Stimulated activated CD4-positive, alpha-beta T cell treated with anti-CD3 and anti-CD28 coated beads, Interleukin-15, amount 100 ng/mL, for 24 hours (primary cell): ENCODE measurements at regions not wholly inside any gene's neighbourhood (a gene's known extent, or its start where the extent isn't known, plus 50 kb on each side); places are given as distances from the start of the nearest gene placed in this dataset.
"Not testable (repeated sequence)": the region's sequence is repeated elsewhere in the genome, so short reads cannot be mapped to it uniquely, and the experiment has no call there.

Source experiments
- DNase-seq: peaks from one replicate; pipeline ENCODE4 v3.0.0-alpha.2; 2020

DNA sequence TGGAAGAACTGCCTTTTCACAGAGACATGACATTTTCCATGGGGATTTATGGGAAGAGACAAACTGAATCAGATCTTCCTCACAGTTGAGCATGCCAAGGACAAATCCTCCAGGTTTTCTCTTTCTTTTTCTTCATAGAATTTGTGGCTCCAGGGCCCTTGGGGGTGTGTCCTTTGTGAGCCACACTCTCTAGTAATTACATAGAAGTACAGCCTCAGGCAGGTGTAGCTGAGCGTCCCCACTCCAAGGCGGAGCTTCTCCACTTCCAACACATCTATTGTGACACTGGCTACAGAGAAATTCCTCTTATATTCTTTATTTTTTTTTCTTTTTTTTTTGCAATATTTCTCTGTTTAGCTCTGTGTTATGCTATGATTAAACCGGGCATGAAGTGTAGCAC lies 420.5 kb upstream of the CD180 start:
- DNase-seq, result no peak

DNA sequence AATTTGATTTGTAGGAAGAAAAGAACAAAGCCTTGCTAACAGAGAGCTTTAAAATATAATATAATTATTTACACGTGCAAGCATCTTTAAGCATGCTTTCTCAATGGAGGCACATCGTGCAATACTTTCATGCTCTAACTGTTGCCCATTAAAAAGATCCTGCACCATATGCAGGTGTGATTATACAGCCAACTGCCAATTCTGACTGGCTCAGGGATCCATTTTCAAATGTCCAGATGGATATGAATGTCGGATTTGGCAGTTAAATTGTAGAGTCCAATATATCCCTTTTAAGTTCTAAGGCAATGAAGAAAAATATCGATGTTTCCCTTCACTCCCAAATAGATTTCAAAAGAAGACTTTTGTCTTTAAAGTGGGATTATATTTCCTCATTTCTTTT lies 416.4 kb upstream of the CD180 start:
- no peak for DNase-seq

DNA sequence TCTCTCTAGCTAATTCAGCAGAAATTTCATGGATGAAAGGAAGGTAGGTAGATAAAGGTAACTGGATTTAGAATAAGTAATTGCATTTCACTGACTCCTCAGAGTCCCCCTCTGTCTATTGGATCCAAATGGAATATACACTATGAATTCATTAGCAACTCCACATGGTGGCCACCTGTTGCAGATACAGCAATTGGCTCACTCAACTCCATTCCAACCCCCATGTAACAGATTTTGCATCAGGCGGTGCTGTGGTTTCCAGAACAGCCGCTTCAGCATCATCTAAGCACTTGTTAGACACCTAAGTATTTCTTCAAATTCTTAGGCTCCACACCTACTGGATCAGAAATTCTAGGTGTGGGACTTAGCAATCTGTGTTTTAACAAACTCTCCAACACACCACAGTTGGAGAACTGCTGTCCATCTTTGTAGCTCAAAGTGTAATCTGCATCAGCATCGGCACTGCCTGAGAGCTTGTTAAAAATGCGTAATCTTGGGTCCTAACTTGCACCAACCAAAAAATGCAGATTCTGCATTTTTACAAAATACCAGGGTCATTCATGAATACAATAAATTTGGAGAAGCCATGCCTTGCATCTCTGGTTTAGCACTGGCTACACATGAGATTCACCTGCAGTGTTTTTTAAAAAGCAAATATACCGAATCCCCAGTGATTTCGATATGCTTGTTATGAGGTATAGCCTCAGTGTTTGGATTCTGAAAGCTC lies 413.8 kb upstream of the CD180 start:
- no peak for DNase-seq

DNA sequence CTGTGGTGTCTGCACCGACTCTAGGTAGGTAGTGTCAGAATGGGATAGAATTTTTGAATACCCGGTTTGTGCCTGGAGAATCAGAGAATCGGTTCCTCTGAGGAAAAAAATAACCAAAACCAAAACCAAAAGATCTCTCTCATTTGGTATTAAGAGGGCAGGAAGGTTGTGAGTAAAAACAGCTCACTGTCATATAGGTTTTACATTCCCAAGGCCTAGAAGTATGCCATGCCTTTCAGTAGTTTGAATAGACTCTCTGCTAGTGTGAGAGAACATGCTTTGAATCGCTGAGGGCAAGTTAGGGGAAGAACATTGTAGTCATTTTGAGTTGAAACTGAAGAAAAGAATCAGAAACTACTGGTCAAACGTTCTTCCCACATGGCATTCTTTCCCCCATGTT lies 411.4 kb upstream of the CD180 start:
- no peak for DNase-seq

DNA sequence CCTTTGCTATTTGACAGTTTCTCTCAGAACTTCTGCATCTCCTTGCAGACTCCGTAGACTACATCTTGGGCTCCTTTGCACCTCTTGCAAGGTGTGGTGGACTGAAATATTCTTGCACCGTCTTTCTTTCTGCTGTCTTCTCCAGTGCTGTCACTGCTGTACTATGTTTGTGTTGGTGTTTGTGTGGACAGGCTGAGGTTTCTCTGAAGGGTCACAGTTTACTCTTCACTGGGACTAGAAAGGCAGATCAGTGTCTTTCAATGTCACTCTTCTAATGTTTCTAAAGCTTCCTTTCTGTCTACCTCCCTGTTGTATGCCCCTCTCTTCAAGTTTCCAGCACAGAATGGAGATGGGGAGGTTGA lies 410.0 kb upstream of the CD180 start:
- no peak for DNase-seq

DNA sequence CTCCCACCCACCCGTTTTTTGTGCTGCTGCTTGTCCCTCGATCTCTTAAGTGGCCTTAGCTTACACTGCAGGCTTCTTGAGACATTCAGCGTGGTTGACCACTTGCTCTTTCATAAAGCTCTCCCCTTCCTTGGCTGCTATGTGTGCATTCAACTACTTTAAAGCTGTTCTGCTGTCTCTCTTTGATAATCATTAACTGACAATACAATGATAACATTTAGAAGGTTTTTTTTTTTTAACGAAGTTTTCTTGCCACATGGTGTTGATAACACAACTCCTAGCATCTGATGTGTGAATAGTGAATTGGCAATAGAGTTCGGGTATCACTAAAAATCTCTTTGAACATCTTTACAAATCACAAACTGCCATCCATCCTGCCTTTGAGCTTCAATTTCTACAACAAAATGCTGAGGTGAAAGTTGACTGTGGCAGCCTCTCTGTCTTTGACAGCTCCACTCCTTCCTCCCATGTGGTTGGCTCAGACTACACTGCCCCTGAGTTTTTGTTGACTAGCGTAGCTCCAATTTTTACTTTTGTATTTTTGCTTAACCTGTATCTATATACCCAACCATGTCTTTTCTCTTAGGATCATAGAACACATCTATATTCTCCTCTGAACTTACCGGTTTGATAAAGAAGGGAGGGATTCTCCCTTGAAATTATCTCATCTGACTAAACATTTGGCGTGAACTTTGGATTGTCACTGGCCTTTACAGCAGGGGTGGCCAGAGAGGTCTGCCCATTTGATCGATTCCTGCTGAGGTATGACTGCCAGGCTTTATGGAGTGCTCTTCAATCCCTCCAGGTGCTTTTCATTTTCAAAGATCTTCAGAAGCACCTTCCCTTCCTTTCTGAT lies 409.4 kb upstream of the CD180 start:
- no peak for DNase-seq

DNA sequence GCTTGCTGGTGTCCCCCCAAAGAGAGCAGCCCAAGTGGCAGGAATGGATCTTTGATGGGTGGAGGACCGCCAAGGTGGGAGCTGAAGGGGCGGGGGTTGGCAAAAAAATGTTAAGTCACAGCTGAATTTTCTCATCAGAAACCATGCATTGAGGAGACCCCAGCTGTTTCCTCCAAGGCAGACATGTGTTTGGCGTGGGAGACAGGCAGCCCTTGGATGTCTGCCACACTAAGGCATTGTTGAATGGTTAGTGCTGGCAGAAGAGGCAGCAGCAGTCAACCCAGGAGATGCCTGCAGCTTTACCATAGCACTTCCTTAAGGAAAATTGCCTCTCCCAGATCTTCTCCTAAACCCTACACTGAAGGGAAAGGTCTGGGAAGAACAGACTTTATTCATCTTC lies 394.9 kb upstream of the CD180 start:
- DNase-seq, result no peak

DNA sequence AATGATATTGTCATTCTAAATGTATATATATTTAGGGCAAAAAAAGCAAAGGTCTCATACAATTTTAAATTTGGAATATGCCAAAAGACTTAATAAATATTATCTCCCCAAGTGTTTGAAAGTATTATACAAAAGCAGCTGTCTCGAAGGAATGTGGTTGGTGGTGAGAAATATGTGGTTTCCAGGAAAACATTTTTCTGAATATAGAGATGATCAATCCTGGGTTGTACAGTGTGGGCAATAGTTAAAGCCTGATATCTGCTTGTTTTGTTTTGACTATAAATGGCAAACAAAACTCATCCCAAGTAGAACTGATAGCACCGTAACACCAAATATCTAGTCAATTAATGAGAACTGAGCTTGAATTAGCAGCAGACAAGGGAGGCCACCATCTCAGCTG lies 391.8 kb upstream of the CD180 start:
- no peak for DNase-seq

DNA sequence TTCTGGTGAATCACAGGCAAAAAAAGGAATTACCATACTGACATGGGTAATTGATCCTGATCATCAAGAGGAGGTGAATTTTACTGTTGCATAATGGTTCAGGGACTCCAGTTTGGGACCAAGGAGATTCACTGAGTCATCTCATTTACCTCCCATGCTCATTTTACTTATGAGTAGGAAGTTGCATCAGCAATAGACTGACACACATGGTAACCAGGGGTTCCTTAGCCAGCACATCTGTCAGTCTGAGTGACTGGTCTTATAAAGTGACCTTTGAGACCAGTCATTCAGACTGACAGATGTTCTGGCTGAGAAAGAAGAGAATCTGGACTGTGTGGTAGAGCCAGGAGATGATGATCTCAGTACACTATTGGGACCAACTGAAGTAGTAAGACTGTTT lies 384.6 kb upstream of the CD180 start:
- no peak for DNase-seq

DNA sequence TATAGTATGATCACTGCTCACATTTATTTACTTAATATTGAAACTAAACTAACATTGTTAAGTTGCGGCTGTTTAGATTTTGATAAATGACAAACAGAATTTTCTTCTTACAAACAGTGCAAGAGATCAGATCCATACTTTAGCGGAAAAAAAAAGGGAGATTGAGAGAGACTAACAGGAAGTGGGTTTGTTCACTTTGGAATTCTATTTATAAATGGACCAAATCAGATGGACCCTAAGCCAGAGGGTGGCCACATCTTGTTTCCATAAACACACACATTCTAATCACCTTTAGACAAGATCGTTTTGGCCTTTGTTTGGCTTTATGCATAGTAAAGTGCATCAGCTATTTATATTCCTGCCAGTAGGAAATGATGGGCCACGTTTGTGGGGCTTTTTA lies 381.4 kb upstream of the CD180 start:
- DNase-seq, result no peak

DNA sequence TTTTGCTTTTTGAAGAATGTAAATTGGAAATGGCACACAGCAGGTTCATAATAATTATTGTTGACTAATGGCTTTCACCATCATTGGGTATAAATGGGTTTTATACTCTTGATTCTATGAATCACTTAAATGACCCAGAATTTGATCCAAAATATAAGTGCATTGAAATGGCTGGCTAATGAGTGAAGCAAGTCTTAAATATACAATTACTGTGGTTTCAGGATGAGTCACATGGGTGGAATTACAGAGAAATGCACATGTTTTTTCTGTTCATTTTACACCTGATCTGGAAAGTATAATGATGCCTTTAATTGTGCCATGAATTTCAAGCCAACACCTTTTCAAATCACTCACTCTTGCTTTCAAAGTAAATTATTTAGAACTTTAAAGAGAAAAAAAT lies 380.8 kb upstream of the CD180 start:
- DNase-seq, result no peak

DNA sequence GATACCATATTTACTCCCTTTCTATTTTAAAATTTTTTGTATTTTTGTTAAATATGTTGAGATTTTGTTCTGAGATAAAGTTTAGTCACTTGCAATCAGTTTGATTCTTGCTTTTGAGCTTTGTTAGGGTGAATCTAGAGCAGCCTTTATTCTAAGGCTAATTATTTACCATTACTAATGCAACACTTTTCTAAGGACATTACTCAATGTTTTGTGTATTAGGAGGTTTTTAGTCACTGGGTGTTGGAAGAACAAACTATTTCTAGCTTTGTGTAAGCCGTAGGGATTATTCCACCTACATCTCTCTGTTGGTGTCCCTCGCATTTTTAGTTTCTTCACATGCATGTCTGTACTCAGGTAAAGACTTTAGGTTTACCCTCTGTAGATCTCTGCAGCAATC lies 379.5 kb upstream of the CD180 start:
- no peak for DNase-seq

DNA sequence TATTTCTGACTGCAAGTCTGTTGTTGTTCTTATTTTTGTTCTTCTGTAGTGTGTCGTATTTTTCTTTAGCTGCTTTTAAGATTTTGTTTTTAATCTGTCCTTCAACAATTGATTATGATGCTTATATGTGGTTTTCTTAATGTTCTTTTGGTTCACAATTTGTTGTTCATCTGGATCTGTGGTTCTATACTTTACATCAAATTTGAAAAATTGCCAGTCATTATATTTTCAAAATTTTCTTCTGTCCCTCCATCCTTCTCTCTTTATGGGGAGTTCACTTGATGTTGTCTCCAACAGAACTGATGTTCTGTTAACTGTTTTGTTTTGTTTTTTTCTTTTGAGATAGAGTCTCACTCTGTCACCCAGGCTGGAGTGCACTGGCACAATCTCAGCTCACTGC lies 378.5 kb upstream of the CD180 start:
- no peak for DNase-seq

DNA sequence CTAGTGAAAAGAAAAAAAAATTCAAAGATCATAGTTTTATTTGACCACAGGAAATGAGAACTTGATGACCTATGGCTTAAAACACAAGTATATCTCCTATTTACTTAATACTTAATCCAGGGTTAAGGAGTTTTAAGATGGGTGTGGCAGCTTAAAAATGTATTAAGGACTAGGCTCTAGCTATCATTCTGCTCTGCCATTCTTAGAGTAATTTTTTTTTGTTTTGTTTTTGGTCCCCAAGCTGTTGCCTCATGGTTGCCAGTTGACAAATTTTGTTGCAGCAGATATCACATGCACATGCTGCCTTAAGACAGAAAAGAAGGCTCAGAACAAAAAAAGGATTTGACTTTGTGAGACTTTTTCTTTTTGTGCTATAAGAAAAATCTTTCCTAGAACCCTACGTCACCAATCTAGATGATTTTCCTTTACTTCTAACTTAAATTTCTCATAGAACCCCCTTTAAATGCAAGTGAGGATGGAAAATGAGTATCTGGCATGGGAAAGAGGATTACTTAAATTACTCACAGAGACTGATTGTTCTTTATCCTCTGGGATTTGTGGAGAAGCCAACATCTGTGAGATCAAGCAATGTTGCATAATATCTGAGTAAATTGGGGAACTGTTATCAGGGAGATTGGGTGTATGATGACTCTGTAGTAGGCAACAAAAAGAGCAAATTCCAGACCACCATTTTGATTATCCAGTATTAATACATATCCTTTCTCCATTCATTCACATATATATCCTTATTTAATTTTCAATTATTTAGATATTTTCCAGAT lies 364.7 kb upstream of the CD180 start:
- no peak for DNase-seq

DNA sequence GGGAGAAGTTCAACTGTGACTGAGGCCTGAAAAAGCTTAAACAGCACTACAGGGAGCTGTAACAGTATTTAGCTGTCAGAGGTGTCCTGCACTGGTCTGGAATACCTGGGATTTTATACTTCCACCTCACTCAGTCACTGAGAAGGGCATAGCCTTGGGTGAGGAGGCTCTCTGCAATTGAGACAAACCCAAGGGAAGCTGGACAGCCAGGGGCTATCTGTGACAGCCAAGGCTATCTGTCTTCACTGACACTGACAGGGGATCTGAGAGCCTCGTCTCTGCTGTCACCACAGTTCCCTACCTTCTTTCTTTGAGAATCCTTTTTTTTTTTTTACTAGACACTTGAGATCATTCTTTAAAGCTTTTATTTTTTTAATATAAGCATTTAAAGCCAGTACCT lies 356.2 kb upstream of the CD180 start:
- no peak for DNase-seq

DNA sequence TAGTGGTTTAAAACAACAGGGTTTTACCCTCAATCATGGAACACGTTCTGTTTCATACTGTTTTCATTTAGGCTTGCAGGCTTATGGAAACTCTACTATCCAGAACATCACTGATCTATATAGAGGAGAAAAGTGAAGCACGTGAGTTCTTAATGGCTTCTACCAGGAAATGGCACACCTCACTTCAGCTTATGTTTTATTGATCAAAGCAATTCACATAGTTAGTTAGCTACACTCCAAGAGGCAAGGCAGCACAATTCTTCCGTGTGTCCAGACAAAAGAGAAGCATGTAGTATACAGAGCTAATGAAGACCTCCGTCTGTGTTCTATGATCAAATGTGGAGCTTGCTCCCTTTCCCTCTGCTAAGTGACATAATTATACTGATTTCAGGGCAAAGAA lies 353.3 kb upstream of the CD180 start:
- DNase-seq, result no peak

DNA sequence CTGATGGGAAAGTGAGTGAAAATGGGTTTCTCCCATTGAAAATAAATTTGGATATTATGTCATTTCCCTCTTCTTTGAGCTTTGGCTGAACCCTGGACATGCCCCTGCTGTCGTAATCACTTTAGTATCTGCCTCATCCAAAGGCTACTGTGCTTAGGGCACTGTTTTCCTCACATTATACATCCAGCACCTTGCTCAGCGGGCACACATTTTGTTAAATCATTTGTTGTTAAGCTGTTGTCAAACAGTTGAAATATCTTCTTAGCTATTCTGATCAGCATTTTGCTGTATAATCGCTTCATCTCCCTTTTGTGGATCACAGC lies 352.7 kb upstream of the CD180 start:
- no peak for DNase-seq

DNA sequence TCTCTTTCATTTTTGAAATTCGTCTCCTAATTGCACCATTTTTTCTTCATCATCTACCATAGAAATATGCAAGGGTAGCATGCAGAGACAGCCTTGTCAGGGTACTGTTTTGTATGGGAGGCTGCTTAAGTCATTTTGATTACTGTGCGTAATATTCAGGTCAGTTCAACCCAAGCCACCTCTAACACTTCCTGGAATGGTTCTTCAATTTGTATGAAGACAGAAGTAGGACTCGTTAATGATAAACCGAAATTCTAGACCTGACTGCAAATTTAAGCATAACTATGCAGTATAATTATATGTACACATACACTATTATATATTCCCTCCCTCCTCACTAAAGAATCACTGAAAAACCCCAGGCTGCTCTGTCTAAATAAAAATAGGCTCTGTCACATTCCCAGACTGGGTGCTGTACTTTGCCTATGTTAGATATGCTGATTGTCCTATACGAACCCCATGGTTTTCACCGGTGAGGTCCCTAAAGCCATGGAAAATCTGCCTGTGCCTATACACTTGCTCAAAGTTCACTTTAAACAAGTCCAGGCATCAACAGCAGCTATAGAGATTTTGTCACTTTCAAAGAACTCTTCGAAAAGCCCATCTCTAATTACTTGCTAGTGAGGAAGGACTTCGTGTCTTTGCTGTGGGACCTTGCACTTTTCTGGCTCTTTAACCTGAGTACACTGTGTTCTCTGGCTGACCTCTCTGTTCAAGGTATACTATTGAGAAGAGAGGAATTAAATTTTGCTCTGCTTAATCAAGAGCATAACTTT lies 352.1 kb upstream of the CD180 start:
- no peak for DNase-seq

DNA sequence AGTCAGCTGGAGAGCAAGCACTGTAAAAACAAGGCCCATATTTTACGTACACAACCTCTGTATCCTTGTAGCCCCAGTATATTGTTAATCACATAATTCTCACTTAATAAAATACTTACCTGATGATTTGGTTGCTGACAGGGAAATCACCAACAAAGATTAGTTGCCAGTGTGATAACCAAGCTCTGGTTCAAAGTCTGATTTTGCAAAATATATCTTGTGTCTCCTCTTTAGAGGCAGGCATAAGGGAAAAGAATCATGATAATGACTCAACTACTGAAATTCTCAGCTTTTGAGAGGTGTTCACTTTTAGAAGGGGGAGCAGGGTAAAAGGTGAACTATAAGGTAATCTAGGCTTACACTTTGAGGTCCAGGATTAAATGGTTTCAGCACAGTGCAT lies 351.1 kb upstream of the CD180 start:
- DNase-seq, result no peak

DNA sequence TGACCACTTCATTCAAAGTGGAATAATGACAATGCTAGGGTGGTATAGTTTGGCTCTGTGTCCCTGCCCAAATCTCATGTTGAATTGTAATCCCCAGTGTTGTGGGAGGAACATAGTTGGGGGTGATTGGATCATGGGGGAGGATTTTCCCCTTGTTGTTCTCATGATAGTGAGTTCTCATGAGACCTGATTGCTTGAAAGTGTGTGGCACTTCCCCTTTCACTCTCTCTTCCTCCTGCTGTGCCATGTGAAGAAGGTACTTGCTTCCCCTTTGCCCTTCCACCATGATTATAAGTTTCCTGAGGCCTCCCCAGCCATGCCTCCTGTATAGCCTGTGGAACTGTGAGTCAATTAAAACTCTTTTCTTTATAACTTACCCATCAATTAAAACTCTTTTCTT lies 348.3 kb upstream of the CD180 start:
- DNase-seq, result not testable (repeated sequence)

DNA sequence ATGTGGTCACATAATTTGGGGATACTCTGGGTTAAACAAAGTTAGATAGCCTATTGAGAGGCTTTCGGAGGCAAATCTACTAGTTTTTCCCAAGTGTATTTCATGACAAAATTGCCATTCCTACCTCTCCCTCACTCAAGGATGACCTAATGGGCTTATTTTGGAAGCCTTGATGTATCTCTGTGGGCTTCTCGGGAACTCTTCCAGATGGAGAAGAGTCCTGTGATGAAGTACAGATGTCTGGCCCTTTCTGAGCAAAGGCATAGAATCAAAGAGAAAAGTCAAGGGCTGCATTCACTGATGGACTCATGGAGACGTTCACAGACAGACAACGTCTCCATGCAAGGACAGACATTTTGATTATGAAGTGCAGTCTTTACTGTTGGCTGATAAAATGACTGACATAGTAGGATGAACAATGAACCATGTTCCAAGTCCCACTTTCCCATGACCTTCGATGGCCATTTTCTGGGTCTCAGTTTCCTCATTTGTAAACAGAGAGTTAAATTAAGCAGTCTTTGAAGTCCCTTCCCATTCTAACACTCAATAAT lies 347.2 kb upstream of the CD180 start:
- DNase-seq, result no peak

DNA sequence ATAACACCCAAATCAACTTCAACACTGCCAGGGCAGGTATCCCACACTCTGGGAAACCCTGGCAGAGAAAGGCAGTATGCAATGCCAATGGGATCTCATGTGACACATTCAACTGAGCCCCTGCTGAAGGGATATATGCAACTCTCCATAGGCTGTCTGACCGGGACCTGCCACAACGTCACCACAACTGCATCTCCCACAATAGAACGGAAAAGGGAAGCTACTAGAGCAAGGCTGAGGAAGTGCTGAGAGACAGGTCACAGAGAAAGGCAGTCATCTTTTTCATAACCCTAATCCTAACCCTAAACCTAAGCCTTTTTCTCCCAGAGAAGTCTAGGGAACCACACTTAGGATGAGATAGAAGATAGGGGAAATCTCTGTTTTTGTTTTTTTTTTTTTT lies 345.9 kb upstream of the CD180 start:
- DNase-seq, result no peak

DNA sequence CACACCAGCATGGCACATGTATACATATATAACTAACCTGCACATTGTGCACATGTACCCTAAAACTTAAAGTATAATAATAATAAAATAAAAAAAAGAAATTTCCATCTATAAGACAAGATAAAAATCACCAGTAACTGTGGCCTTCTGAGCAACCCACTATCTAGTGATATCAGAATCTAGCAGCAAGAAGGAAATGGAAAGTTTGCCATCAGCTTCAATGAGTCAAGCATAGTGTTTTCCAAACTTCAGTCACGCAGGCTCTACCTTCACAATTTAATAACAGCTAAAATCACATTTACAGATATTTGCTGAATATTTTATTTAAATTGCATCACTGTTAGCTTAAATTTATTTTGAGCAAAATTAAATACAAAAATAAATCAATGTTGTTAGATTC lies 345.3 kb upstream of the CD180 start:
- DNase-seq, result no peak
